C4-2B (cell line): ENCODE measurements at regions not wholly inside any gene's neighbourhood (a gene's known extent, or its start where the extent isn't known, plus 50 kb on each side); places are given as distances from the start of the nearest gene placed in this dataset.

Experiments used
- H3K27ac ChIP-seq: fragments of 450-650 bp; 2 replicates; pipeline ENCODE4 v1.5.1; 2017
- ZFX ChIP-seq: fragments of 450-650 bp; IDR thresholded peaks from 2 replicates; pipeline ENCODE4 v1.6.1; 2017
- TF ChIP-seq, protein P1 (sequence below): fragments of 450-650 bp; conservative IDR thresholded peaks from 2 replicates; pipeline ENCODE4 v1.5.1; 2017; ENCODE audit warnings: mild to moderate bottlenecking

DNA sequence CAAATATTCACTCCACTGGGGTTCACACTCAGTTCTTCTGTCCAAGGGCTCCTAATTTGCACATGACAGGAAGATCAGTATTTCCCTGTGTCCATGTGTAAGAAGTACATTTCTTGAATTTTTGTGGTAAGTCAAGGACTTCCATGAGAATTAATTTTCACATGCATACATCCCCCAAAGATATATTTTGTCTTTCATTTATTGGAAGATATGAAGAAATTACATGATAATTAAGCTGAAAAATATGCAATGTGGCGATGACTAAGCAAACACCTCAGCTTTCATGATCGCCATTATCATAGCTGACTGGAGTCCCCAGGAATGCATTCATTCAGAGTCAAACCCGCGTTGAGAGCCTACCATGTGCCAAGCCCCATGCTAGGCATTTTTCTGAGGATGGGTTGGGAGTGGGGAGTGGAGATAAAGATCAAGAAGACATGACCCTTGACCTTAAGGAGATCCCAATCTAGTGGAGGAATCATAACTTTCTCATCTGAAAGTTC lies 104.6 kb upstream of the F3 start:
- TF ChIP-seq, protein P1, sequence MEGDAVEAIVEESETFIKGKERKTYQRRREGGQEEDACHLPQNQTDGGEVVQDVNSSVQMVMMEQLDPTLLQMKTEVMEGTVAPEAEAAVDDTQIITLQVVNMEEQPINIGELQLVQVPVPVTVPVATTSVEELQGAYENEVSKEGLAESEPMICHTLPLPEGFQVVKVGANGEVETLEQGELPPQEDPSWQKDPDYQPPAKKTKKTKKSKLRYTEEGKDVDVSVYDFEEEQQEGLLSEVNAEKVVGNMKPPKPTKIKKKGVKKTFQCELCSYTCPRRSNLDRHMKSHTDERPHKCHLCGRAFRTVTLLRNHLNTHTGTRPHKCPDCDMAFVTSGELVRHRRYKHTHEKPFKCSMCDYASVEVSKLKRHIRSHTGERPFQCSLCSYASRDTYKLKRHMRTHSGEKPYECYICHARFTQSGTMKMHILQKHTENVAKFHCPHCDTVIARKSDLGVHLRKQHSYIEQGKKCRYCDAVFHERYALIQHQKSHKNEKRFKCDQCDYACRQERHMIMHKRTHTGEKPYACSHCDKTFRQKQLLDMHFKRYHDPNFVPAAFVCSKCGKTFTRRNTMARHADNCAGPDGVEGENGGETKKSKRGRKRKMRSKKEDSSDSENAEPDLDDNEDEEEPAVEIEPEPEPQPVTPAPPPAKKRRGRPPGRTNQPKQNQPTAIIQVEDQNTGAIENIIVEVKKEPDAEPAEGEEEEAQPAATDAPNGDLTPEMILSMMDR = no peak
- TF ChIP-seq ZFX = no peak
- H3K27ac ChIP-seq = no peak overlapping the region

DNA sequence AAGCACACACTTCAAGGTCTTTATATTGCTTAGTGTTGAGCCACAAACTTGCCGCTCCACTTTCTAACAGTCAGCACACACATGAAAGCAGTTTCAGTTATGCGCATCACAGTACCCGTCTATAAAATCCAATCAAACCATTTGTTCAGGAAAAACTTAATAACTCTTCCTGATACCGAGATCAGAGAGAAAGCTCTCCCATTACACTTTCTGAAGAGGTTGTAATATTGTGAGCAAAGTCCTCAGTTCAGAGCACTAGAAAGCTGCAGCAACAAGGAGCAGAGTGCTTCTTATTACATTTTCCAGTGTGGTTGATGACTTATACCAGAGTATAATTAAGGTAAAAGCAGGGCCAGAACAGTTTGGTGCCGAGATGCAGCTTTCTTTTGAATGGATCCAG lies 102.8 kb upstream of the F3 start:
- TF ChIP-seq, protein P1 = no peak
- TF ChIP-seq ZFX = no peak
- H3K27ac ChIP-seq = no peak overlapping the region

DNA sequence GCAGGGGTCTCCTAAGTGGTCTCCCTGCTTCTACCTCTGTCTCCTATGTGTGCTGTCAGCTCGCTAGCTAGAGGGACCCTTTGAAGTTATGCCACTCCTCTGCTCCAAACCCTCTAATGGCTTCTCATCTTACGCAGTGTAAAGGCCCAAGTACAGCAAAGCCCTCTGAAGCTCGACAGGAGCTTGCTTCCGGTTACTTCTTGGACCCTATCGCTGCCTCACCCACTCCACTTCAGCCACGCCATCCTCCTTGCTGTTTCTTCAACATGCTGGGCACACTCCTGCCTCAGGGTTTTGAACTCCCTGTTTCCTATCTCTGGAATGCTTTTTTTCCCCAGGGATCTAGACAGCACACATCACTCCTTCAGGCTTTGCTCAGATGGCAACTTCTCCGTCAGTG lies 102.3 kb upstream of the F3 start:
- no peak overlapping the region for H3K27ac ChIP-seq
- TF ChIP-seq, protein P1 = no peak
- TF ChIP-seq ZFX = no peak

DNA sequence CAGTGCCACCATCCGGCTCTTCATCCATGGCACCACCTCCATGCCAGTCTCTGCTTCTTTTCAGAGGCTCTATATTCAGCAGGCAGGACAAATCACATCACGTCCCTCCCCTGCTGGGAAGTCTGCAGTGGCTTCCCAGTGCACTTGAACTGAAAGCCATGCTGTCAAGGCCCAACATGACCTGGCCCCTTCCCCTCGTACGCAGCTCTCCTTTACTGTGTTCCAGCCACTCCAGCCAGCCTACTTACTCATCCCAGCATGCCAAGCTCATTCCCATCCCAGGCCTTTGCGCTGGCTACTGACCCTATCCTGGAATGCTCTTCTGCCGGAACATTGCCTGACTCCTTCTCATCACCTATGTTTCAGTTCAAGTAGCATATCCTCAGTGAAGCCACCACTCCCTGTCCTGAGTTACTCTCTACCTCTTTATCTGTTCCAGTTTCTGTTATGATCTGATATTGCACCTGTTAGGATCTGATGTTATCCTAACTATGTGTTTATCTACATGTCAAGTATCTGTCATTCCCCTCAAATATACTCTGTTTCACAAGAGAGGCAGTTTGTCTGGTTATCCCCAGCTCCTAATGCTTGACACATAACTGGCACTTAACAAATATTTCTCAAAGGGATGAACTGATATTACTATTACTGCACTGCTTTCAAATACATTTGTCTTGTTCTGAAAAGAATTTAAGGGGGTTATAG lies 101.2 kb upstream of the F3 start:
- TF ChIP-seq, protein P1 = no peak
- TF ChIP-seq ZFX = no peak
- H3K27ac ChIP-seq = no peak overlapping the region

DNA sequence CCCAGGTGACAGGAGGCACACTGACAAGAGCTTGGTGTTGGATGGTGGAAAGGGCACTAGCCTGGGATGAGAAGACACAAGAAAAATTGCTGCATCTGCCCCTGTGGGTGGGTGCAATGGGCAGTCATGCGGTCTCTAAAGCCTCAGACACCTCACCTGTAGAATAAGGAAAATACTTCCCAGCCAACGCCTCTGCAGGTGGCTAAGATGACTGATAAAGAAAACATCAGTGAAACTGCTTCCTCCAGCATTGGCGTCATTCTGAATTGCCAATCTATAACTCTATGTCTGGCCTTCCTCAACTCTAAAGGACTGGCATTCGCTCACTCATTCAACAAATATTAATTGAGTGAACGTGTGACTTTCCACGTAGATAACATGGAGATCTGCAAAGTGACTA lies 100.4 kb upstream of the F3 start:
- no peak overlapping the region for H3K27ac ChIP-seq
- TF ChIP-seq, protein P1 = no peak
- TF ChIP-seq ZFX = no peak

DNA sequence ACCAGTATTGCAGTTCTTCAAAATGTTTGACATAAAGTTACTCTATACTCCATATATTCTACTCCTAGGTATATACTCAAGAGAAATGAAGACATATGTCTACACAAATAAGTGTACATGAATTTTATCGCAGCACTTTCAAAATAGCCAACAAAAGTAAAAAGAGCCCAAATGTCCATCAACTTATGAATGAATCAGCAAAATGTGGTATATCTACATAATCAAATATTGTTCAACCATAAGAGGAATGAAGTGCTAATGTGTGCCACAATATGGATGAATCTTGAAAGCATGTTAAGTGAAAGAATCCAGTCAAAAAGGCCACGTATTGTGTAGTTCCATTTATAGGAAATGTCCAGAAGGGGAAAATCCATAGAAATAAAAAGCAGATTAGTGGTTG lies 98.6 kb upstream of the F3 start:
- TF ChIP-seq, protein P1 = no peak
- TF ChIP-seq ZFX = no peak
- no peak overlapping the region for H3K27ac ChIP-seq

DNA sequence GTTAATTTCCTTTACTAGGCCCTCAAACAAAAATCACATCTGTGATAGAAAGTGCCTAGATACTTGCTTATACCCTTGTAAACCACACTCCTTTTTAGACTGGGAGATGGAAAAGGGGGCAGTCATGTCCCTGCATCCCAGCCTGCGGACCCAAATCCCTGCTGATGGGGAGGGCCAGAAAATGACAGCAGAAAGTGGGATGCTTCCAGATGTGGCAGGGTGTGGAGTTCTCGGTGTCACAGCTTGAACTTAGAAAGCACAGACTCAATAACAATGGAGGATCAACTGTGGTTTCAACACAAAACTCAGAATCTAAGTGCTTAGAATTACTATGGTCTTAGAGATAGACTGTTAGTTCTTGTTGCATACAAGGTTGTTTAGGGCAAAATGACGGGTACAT lies 95.6 kb upstream of the F3 start:
- no peak overlapping the region for H3K27ac ChIP-seq
- no peak for TF ChIP-seq ZFX
- TF ChIP-seq, protein P1 = no peak
